ENCODE measurements at regions not wholly inside any gene's neighbourhood (a gene's known extent, or its start where the extent isn't known, plus 50 kb on each side); places are given as distances from the start of the nearest gene placed in this dataset.

DNA sequence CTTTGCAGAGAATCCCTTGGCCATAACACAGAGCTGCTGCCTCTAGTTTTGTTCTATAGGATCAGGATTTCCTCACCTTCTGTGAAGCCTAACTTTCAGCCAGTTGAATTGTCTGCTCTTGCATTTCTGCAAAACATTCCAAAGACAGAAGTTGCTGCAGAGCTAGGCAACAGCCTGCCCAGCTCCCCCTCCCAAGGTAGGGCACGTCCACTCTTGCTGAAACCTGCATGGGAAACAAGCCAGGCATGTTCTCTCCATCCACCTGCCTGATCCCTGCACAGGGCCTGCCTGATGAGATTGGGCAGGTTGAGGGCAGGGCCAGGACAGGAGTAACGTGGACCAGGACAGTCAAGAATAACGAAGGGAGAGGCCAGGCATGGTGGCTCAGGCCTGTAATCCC lies 58.9 kb upstream of the NAA20 start:
- Histone ChIP-seq H3K36me3 (peaks cover 0 to 96% (median 82%) of the 10 kb centered on the region in 9 donors), H3K4me1 (peaks cover 0 to 8% (median 0%) of the 10 kb centered on the region in 12 donors), H3K9me3 (no peaks in the 10 kb centered on the region), H3K4me3 (no peak overlapping the region), H3K27ac (no peak overlapping the region), H3K27me3 (no peaks in the 10 kb centered on the region)
- 93 to 97% (median 95%) methylated on average over 3 of the region's 3 CpGs for WGBS, 4 donors
- no peak for DNase-seq
- ATAC-seq = no peak
- intact Hi-C loops (cut with DNase I) = no loop called here
- no peak for TF ChIP-seq POLR2A (IDR thresholded peaks at IDR 0.05)
- TF ChIP-seq CTCF (IDR thresholded peaks at IDR 0.05) = no peak

- Histone ChIP-seq H3K4me3 (no peak overlapping the region), H3K9me3 (no peaks in the 10 kb centered on the region), H3K36me3 (peaks cover 0 to 97% (median 86%) of the 10 kb centered on the region in 9 donors), H3K4me1 (peaks cover 0 to 6% (median 0%) of the 10 kb centered on the region in 12 donors), H3K27me3 (no peaks in the 10 kb centered on the region), H3K27ac (no peak overlapping the region)
- no peak for DNase-seq
- intact Hi-C loops (cut with DNase I) = no loop called here
- TF ChIP-seq CTCF (IDR thresholded peaks at IDR 0.05) = no peak
- no peak for TF ChIP-seq POLR2A (IDR thresholded peaks at IDR 0.05)
- WGBS, 4 donors = 79 to 98% (median 87%) methylated on average over 4 of the region's 4 CpGs
- ATAC-seq = no peak
Observed at GRCh38 chr20:19958928-19959327, 58.2 kb upstream of the NAA20 start.

GRCh38 chr20:19960745-19961144 lies 56.4 kb upstream of the NAA20 start:
- peaks cover 0 to 99% (median 94%) of the 10 kb centered on the region in 9 donors for H3K36me3 ChIP-seq
- no peak overlapping the region for H3K27ac ChIP-seq
- H3K4me3 ChIP-seq = no peak overlapping the region
- H3K4me1 ChIP-seq = peaks cover 0 to 10% (median 7%) of the 10 kb centered on the region in 12 donors
- no peaks in the 10 kb centered on the region for H3K9me3 ChIP-seq
- ATAC-seq = no peak
- H3K27me3 ChIP-seq = no peaks in the 10 kb centered on the region
- DNase-seq = no peak
- 90 to 100% (median 95%) methylated on average over 2 of the region's 2 CpGs for WGBS, 4 donors
- intact Hi-C loops (cut with DNase I) = no loop called here
- TF ChIP-seq CTCF (IDR thresholded peaks at IDR 0.05) = no peak
- TF ChIP-seq POLR2A (IDR thresholded peaks at IDR 0.05) = no peak

- no peak overlapping the region for H3K27ac ChIP-seq
- TF ChIP-seq CTCF (IDR thresholded peaks at IDR 0.05) = no peak
- no peak for TF ChIP-seq POLR2A (IDR thresholded peaks at IDR 0.05)
- DNase-seq (no peak), ATAC-seq (no peak)
- intact Hi-C loops (cut with DNase I) = no loop called here
- no peaks in the 10 kb centered on the region for H3K9me3 ChIP-seq
- no peaks in the 10 kb centered on the region for H3K27me3 ChIP-seq
- no peak overlapping the region for H3K4me3 ChIP-seq
- H3K4me1 ChIP-seq = peaks cover 0 to 10% (median 7%) of the 10 kb centered on the region in 12 donors
- WGBS, 4 donors = 67 to 82% (median 79%) methylated on average over 6 of the region's 6 CpGs
- H3K36me3 ChIP-seq = peaks cover 0 to 100% (median 97%) of the 10 kb centered on the region in 9 donors
Observed at GRCh38 chr20:19961293-19961692, 55.9 kb upstream of the NAA20 start.

All from heart left ventricle (tissue), 16 donors.